Liver (tissue), 8 donors: ENCODE measurements at regions not wholly inside any gene's neighbourhood (a gene's known extent, or its start where the extent isn't known, plus 50 kb on each side); places are given as distances from the start of the nearest gene placed in this dataset.

Source experiments
- DNase-seq: peaks from one replicate; pipeline ENCODE4 v3.0.0-alpha.2; 2017; ENCODE audit warnings: low spot score
- H3K27ac ChIP-seq, 2 donors: one replicate each; pipeline ENCODE4 v1.7.0; 2013; ENCODE audit warnings: inconsistent platforms in 2 of 2, low read length in 2 of 2, control low read depth in 1 of 2, low read depth in 1 of 2, mild to moderate bottlenecking in 1 of 2
- H3K27me3 ChIP-seq, 4 donors: one replicate each; pipeline versions ENCODE4 v1.6.1 to v1.7.0; 2013; ENCODE audit warnings: low read length in 3 of 4, inconsistent platforms in 1 of 4, mild to moderate bottlenecking in 1 of 4, moderate library complexity in 1 of 4; ENCODE audit not compliant: control insufficient read depth in 4 of 4, insufficient read depth in 4 of 4
- H3K36me3 ChIP-seq, 4 donors: one replicate each; pipeline versions ENCODE4 v1.6.1 to v1.7.0; 2013; ENCODE audit warnings: low read length in 3 of 4, mild to moderate bottlenecking in 3 of 4, low read depth in 1 of 4, moderate library complexity in 1 of 4; ENCODE audit not compliant: control insufficient read depth in 4 of 4, insufficient read depth in 3 of 4
- H3K4me1 ChIP-seq, 4 donors: one replicate each; pipeline versions ENCODE4 v1.6.1 to v1.7.0; 2013; ENCODE audit warnings: low read length in 3 of 4, mild to moderate bottlenecking in 3 of 4, moderate library complexity in 1 of 4; ENCODE audit not compliant: control insufficient read depth in 4 of 4, insufficient read depth in 4 of 4
- H3K4me3 ChIP-seq, 3 donors: one replicate each; pipeline versions ENCODE4 v1.6.1 to v1.7.0; 2013; ENCODE audit warnings: low read length in 3 of 3, control low read depth in 1 of 3, low read depth in 1 of 3, mild to moderate bottlenecking in 1 of 3
- H3K9ac ChIP-seq, 2 donors: one replicate each; pipeline ENCODE4 v1.7.0; 2013; ENCODE audit warnings: low read length in 2 of 2, mild to moderate bottlenecking in 2 of 2, moderate library complexity in 2 of 2, control low read depth in 1 of 2, low read depth in 1 of 2
- H3K9me3 ChIP-seq, 4 donors: one replicate each; pipeline versions ENCODE4 v1.6.1 to v1.7.0; 2013; ENCODE audit warnings: low read length in 3 of 4; ENCODE audit not compliant: control insufficient read depth in 4 of 4
- ATF3 ChIP-seq: IDR thresholded peaks from 2 replicates; pipeline ENCODE4 v1.6.1; 2016; ENCODE audit warnings: antibody characterized with exemption
- CTCF ChIP-seq: fragments of 150-350 bp; IDR thresholded peaks from 2 replicates; pipeline ENCODE4 v1.5.1; 2017; ENCODE audit warnings: improper control_type of control experiment, low read depth, low read length; ENCODE audit not compliant: missing input control
- EGR1 ChIP-seq, 2 donors: IDR thresholded peaks; 2 replicates each; pipeline ENCODE4 v1.6.1; 2016 to 2018; ENCODE audit warnings: antibody characterized with exemption in 2 of 2, low read depth in 2 of 2
- FOXA1 ChIP-seq: IDR thresholded peaks from 2 replicates; pipeline ENCODE4 v1.6.1; 2016; ENCODE audit warnings: antibody characterized with exemption
- FOXA2 ChIP-seq: IDR thresholded peaks from 2 replicates; pipeline ENCODE4 v1.6.1; 2016; ENCODE audit warnings: antibody characterized with exemption
- GABPA ChIP-seq, 2 donors: IDR thresholded peaks in 1 of 2; conservative IDR thresholded peaks in 1 of 2; 2 replicates each; pipeline ENCODE4 v1.6.1; 2016; ENCODE audit warnings: antibody characterized with exemption in 2 of 2, mild to moderate bottlenecking in 1 of 2, moderate library complexity in 1 of 2
- HNF4A ChIP-seq, 2 donors: conservative IDR thresholded peaks; 2 replicates each; pipeline ENCODE4 v1.6.1; 2016; ENCODE audit warnings: antibody characterized with exemption in 2 of 2, mild to moderate bottlenecking in 2 of 2
- HNF4G ChIP-seq: IDR thresholded peaks from 2 replicates; pipeline ENCODE4 v1.6.1; 2016; ENCODE audit warnings: antibody characterized with exemption
- JUND ChIP-seq, 2 donors: IDR thresholded peaks; 2 replicates each; pipeline ENCODE4 v1.6.1; 2016; ENCODE audit warnings: antibody characterized with exemption in 2 of 2
- MAX ChIP-seq: IDR thresholded peaks from 2 replicates; pipeline ENCODE4 v1.6.1; 2016; ENCODE audit warnings: antibody characterized with exemption
- NR2F2 ChIP-seq: IDR thresholded peaks from 2 replicates; pipeline ENCODE4 v1.6.1; 2016; ENCODE audit warnings: antibody characterized with exemption
- RAD21 ChIP-seq, 2 donors: IDR thresholded peaks; 2 replicates each; pipeline ENCODE4 v1.6.1; 2016; ENCODE audit warnings: antibody characterized with exemption in 2 of 2, mild to moderate bottlenecking in 2 of 2
- REST ChIP-seq: IDR thresholded peaks from 2 replicates; pipeline ENCODE4 v1.6.1; 2016; ENCODE audit warnings: antibody characterized with exemption, mild to moderate bottlenecking
- RXRA ChIP-seq, 2 donors: IDR thresholded peaks; 2 replicates each; pipeline ENCODE4 v1.6.1; 2017 to 2018; ENCODE audit warnings: antibody characterized with exemption in 2 of 2, mild to moderate bottlenecking in 1 of 2
- SP1 ChIP-seq: IDR thresholded peaks from 2 replicates; pipeline ENCODE4 v1.6.1; 2018; ENCODE audit warnings: antibody characterized with exemption, mild to moderate bottlenecking
- TAF1 ChIP-seq: conservative IDR thresholded peaks from 2 replicates; pipeline ENCODE4 v1.6.1; 2016; ENCODE audit warnings: antibody characterized with exemption, mild to moderate bottlenecking
- YY1 ChIP-seq: IDR thresholded peaks from 2 replicates; pipeline ENCODE4 v1.6.1; 2016; ENCODE audit warnings: antibody characterized with exemption, mild to moderate bottlenecking
- ZBTB33 ChIP-seq: IDR thresholded peaks from 2 replicates; pipeline ENCODE4 v1.6.1; 2016; ENCODE audit warnings: antibody characterized with exemption
- WGBS: extraction: QIAGEN DNeasy Blood & Tissue Kit; methylation state at CpG from one replicate; pipeline ENCODE4 v1.1.7; 2013; 5-methylcytosine and 5-hydroxymethylcytosine counted together
- donor health status: healthy.
- donor health status: healthy.
- donor health status: healthy.
- donor health status: healthy.
- donor health status: healthy.

GRCh38 chr11:69369945-69370344, 76.0 kb downstream of the MYEOV start:
- Histone ChIP-seq H3K36me3 (no peaks in the 10 kb centered on the region), H3K27ac (no peak overlapping the region), H3K4me3 (no peak overlapping the region), H3K4me1 (no peaks in the 10 kb centered on the region), H3K9me3 (peaks cover 0 to 6% (median 0%) of the 10 kb centered on the region in 4 donors), H3K27me3 (no peaks in the 10 kb centered on the region), H3K9ac (no peak overlapping the region)
- peak; percentile 14 for DNase-seq
- TF ChIP-seq MAX (no peak), RXRA (IDR thresholded peaks at IDR 0.05) (no peak), ZBTB33 (no peak), JUND (IDR thresholded peaks at IDR 0.05) (no peak), ATF3 (no peak), NR2F2 (no peak), EGR1 (IDR thresholded peaks at IDR 0.05; ENCODE audit: low read depth in 2 of 2) (no peak), REST (no peak), HNF4A (conservative IDR thresholded peaks at IDR 0.05) (no peak), YY1 (no peak), GABPA (IDR thresholded peaks at IDR 0.05 in 1 of 2, conservative IDR thresholded peaks at IDR 0.05 in 1 of 2) (no peak), FOXA1 (no peak), FOXA2 (no peak), RAD21 (IDR thresholded peaks at IDR 0.05) (no peak), CTCF (no peak), SP1 (no peak), HNF4G (no peak), TAF1 (no peak)
- 97% methylated on average over 2 of the region's 2 CpGs for WGBS
